ENCODE measurements at regions not wholly inside any gene's neighbourhood (a gene's known extent, or its start where the extent isn't known, plus 50 kb on each side); places are given as distances from the start of the nearest gene placed in this dataset.

- H3K27ac ChIP-seq (ENCODE audit: low read depth, low read length) = no peak overlapping the region
- H3K4me3 ChIP-seq (ENCODE audit: insufficient read depth, low read length, poor library complexity, severe bottlenecking) = no peak overlapping the region
- no peaks in the 10 kb centered on the region for H3K79me2 ChIP-seq (ENCODE audit: insufficient read depth, low read length)
- no peaks in the 10 kb centered on the region for H3K9me2 ChIP-seq (replicated peaks; ENCODE audit: insufficient read depth, low read length)
- no peaks in the 10 kb centered on the region for H3K9me3 ChIP-seq (ENCODE audit: insufficient read depth, low read length)
- H2AFZ ChIP-seq (ENCODE audit: low read depth, low read length, severe bottlenecking) = no peak overlapping the region
- H3K36me3 ChIP-seq (ENCODE audit: low read length) = no peaks in the 10 kb centered on the region
- H3K4me2 ChIP-seq (ENCODE audit: low read depth, low read length, poor library complexity, severe bottlenecking) = no peak overlapping the region
- no peaks in the 10 kb centered on the region for H3K27me3 ChIP-seq (ENCODE audit: low read length)
- no peak overlapping the region for H3K9ac ChIP-seq (ENCODE audit: low read length)
- no peaks in the 10 kb centered on the region for H4K20me1 ChIP-seq (ENCODE audit: low read depth, low read length)
- no peak for TF ChIP-seq EZH2phosphoT487 (conservative IDR thresholded peaks at IDR 0.05; ENCODE audit: low read length)
- TF ChIP-seq, protein P1, sequence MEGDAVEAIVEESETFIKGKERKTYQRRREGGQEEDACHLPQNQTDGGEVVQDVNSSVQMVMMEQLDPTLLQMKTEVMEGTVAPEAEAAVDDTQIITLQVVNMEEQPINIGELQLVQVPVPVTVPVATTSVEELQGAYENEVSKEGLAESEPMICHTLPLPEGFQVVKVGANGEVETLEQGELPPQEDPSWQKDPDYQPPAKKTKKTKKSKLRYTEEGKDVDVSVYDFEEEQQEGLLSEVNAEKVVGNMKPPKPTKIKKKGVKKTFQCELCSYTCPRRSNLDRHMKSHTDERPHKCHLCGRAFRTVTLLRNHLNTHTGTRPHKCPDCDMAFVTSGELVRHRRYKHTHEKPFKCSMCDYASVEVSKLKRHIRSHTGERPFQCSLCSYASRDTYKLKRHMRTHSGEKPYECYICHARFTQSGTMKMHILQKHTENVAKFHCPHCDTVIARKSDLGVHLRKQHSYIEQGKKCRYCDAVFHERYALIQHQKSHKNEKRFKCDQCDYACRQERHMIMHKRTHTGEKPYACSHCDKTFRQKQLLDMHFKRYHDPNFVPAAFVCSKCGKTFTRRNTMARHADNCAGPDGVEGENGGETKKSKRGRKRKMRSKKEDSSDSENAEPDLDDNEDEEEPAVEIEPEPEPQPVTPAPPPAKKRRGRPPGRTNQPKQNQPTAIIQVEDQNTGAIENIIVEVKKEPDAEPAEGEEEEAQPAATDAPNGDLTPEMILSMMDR (IDR thresholded peaks at IDR 0.05; ENCODE audit: insufficient read depth, low read length, poor library complexity, severe bottlenecking) = no peak
- H3F3A ChIP-seq (ENCODE audit: insufficient read depth) = no peaks in the 10 kb centered on the region
Observed at GRCh38 chr17:77363821-77364361, 223.1 kb downstream of the SEC14L1 start.

GRCh38 chr17:77364381-77364911, 223.7 kb downstream of the SEC14L1 start:
- Histone ChIP-seq H4K20me1 (ENCODE audit: low read depth, low read length) (no peaks in the 10 kb centered on the region), H3K36me3 (ENCODE audit: low read length) (no peaks in the 10 kb centered on the region), H3K9me2 (replicated peaks; ENCODE audit: insufficient read depth, low read length) (no peaks in the 10 kb centered on the region), H3K9ac (ENCODE audit: low read length) (no peak overlapping the region), H3K4me2 (ENCODE audit: low read depth, low read length, poor library complexity, severe bottlenecking) (no peak overlapping the region), H3K27me3 (ENCODE audit: low read length) (no peaks in the 10 kb centered on the region), H2AFZ (ENCODE audit: low read depth, low read length, severe bottlenecking) (no peak overlapping the region), H3F3A (ENCODE audit: insufficient read depth) (no peaks in the 10 kb centered on the region), H3K79me2 (ENCODE audit: insufficient read depth, low read length) (no peaks in the 10 kb centered on the region), H3K4me3 (ENCODE audit: insufficient read depth, low read length, poor library complexity, severe bottlenecking) (no peak overlapping the region), H3K9me3 (ENCODE audit: insufficient read depth, low read length) (no peaks in the 10 kb centered on the region), H3K27ac (ENCODE audit: low read depth, low read length) (no peak overlapping the region)
- TF ChIP-seq, protein P1 (IDR thresholded peaks at IDR 0.05; ENCODE audit: insufficient read depth, low read length, poor library complexity, severe bottlenecking) = no peak
- TF ChIP-seq EZH2phosphoT487 (conservative IDR thresholded peaks at IDR 0.05; ENCODE audit: low read length) = no peak

DNA sequence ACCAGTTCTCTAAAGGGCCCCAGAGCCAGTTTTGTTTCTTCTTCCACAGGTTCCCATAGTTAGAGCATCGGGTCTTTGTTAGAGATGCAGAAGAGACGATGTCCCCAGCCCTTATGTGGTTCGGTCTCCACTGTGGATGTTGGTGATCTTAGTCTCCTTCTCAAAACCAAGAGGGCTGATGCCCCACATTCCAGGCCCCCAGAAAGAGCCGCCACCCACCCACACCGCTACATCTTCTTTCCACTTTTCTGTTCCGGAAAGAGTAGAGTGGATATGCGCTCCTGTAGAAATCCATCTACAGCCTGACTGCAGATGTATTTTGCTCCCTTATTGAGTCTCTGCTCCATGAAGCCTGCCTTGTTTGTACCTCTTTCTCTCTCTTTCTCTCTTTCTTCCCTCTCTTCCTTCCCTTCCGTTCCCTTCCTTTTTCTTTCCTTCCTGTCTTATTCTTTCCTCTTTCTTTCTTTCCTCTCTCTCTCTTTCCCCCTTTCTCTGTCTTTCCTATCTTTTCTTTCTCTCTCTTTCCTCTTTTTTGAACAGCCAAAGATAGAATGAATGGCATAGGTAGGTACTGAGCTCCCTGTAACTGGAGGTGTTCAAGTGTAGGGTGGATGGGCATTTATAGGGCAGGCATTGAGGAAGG, 224.3 kb downstream of the SEC14L1 start:
- H2AFZ ChIP-seq (ENCODE audit: low read depth, low read length, severe bottlenecking) = no peak overlapping the region
- no peaks in the 10 kb centered on the region for H3K9me2 ChIP-seq (replicated peaks; ENCODE audit: insufficient read depth, low read length)
- no peak overlapping the region for H3K4me2 ChIP-seq (ENCODE audit: low read depth, low read length, poor library complexity, severe bottlenecking)
- H3K9me3 ChIP-seq (ENCODE audit: insufficient read depth, low read length) = no peaks in the 10 kb centered on the region
- H3F3A ChIP-seq (ENCODE audit: insufficient read depth) = no peaks in the 10 kb centered on the region
- no peaks in the 10 kb centered on the region for H3K36me3 ChIP-seq (ENCODE audit: low read length)
- no peak overlapping the region for H3K4me3 ChIP-seq (ENCODE audit: insufficient read depth, low read length, poor library complexity, severe bottlenecking)
- no peak overlapping the region for H3K9ac ChIP-seq (ENCODE audit: low read length)
- H3K27me3 ChIP-seq (ENCODE audit: low read length) = no peaks in the 10 kb centered on the region
- H3K79me2 ChIP-seq (ENCODE audit: insufficient read depth, low read length) = no peaks in the 10 kb centered on the region
- H4K20me1 ChIP-seq (ENCODE audit: low read depth, low read length) = no peaks in the 10 kb centered on the region
- no peak overlapping the region for H3K27ac ChIP-seq (ENCODE audit: low read depth, low read length)
- no peak for TF ChIP-seq EZH2phosphoT487 (conservative IDR thresholded peaks at IDR 0.05; ENCODE audit: low read length)
- TF ChIP-seq, protein P1 (IDR thresholded peaks at IDR 0.05; ENCODE audit: insufficient read depth, low read length, poor library complexity, severe bottlenecking) = no peak
